GM12875 (cell line): ENCODE measurements at regions not wholly inside any gene's neighbourhood (a gene's known extent, or its start where the extent isn't known, plus 50 kb on each side); places are given as distances from the start of the nearest gene placed in this dataset.

ENCODE experiments used
- H3K4me3 ChIP-seq: one replicate; pipeline ENCODE4 v1.5.1; 2011; ENCODE audit warnings: low read depth, low read length, control low read depth
- CTCF ChIP-seq: IDR thresholded peaks from 2 replicates; pipeline ENCODE4 v1.5.1; 2011; ENCODE audit warnings: low read depth, mild to moderate bottlenecking, control low read depth, inconsistent platforms, low read length, moderate library complexity, borderline replicate concordance; ENCODE audit not compliant: insufficient read depth

GRCh38 chr6:1109134-1109533 is 202.8 kb upstream of the FOXQ1 start:
- H3K4me3 ChIP-seq = no peak overlapping the region
- TF ChIP-seq CTCF = no peak

GRCh38 chr6:1108198-1108597 is 203.7 kb upstream of the FOXQ1 start:
- H3K4me3 ChIP-seq = no peak overlapping the region
- TF ChIP-seq CTCF = no peak

GRCh38 chr6:1107578-1107977 is 204.3 kb upstream of the FOXQ1 start:
- no peak for TF ChIP-seq CTCF
- no peak overlapping the region for H3K4me3 ChIP-seq

GRCh38 chr6:1105833-1106400 is 206.0 kb upstream of the FOXQ1 start:
- TF ChIP-seq CTCF = no peak
- H3K4me3 ChIP-seq = no peak overlapping the region

GRCh38 chr6:1104988-1105670 is 206.8 kb upstream of the FOXQ1 start:
- no peak overlapping the region for H3K4me3 ChIP-seq
- TF ChIP-seq CTCF = no peak

GRCh38 chr6:1103945-1104623 is 207.8 kb upstream of the FOXQ1 start:
- no peak for TF ChIP-seq CTCF
- no peak overlapping the region for H3K4me3 ChIP-seq

GRCh38 chr6:1103021-1103420 is 208.9 kb upstream of the FOXQ1 start:
- TF ChIP-seq CTCF = no peak
- no peak overlapping the region for H3K4me3 ChIP-seq
